K562 (cell line): ENCODE measurements at regions not wholly inside any gene's neighbourhood (a gene's known extent, or its start where the extent isn't known, plus 50 kb on each side); places are given as distances from the start of the nearest gene placed in this dataset.
"Not testable (repeated sequence)": the region's sequence is repeated elsewhere in the genome, so short reads cannot be mapped to it uniquely, and the experiment has no call there.

Source experiments
- ATAC-seq: fragments of 200-7000 bp; cut with Tn5 transposase; 3 replicates; pipeline ENCODE4 v1.9.1; 2020; ENCODE audit warnings: moderate library complexity
- BruUV-seq: library from RNA; stranded (reverse); fragments of 400-500 nt; replicated peaks from 2 replicates; lab custom pipeline; 2021; lab: Mats Ljungman, UMichigan
- CTCF ChIA-PET: fragments of 300-600 bp; formaldehyde crosslinking; extraction: SDS; loops from one replicate; lab custom pipeline; 2021; ENCODE audit warnings: low intra/inter-chr PET ratio; lab: Yijun Ruan, JAX
- POLR2A ChIA-PET: fragments of 300-600, 350-650 bp; sonication (Branson Sonifier 250); formaldehyde crosslinking; extraction: SDS; loops from one replicate; lab custom pipeline; 2021; ENCODE audit warnings: antibody characterized with exemption, inconsistent platforms; lab: Yijun Ruan, JAX
- DNase-seq, 4 experiments: peaks; one replicate each; pipeline versions ENCODE4 v3.0.0 to v3.0.0-alpha.2; 2011 to 2018; ENCODE audit warnings: low spot score in 3 of 4, mixed read lengths in 3 of 4; ENCODE audit errors: extremely low read depth in 1 of 4
- FAIRE-seq: peaks from 2 replicates; lab custom pipeline; 2011; peaks lifted over from hg19 to GRCh38; lab: Jason Lieb, UNC
- H2AFZ ChIP-seq: 2 replicates; pipeline ENCODE4 v1.6.0; 2011; ENCODE audit warnings: low read depth, low read length, control low read depth, inconsistent platforms
- H3K27ac ChIP-seq: fragments of 200-600 bp; 3 replicates; pipeline ENCODE4 v1.8.0; 2011; ENCODE audit warnings: low read depth, mild to moderate bottlenecking, control low read depth, inconsistent platforms, low read length, moderate library complexity, mixed read lengths; ENCODE audit errors: extremely low read depth
- H3K27me3 ChIP-seq, 2 experiments: fragments of 300-600 bp in 1 of 2; 2 replicates in 1 of 2; 3 replicates in 1 of 2; pipeline versions ENCODE4 v1.6.0 to v1.8.0; 2011; ENCODE audit warnings: inconsistent platforms in 2 of 2, low read length in 2 of 2, mild to moderate bottlenecking in 1 of 2, mixed read lengths in 1 of 2, moderate library complexity in 1 of 2; ENCODE audit not compliant: control insufficient read depth in 2 of 2, insufficient read depth in 2 of 2
- H3K36me3 ChIP-seq: fragments of 300-600 bp; 3 replicates; pipeline ENCODE4 v1.8.0; 2011; ENCODE audit warnings: mild to moderate bottlenecking, low read length, inconsistent platforms; ENCODE audit not compliant: control insufficient read depth, insufficient read depth
- H3K4me1 ChIP-seq, 2 experiments: fragments of 200-600 bp in 1 of 2; replicated peaks in 1 of 2; 2 replicates in 1 of 2; 3 replicates in 1 of 2; pipeline versions ENCODE4 v1.5.1 to v1.8.0; 2011; ENCODE audit warnings: inconsistent platforms in 2 of 2, low read length in 2 of 2, mild to moderate bottlenecking in 1 of 2, mixed read lengths in 1 of 2, moderate library complexity in 1 of 2; ENCODE audit not compliant: control insufficient read depth in 2 of 2, insufficient read depth in 2 of 2
- H3K4me2 ChIP-seq: 2 replicates; pipeline ENCODE4 v1.6.1; 2011; ENCODE audit warnings: low read length, control low read depth, inconsistent platforms, mixed read lengths; ENCODE audit not compliant: insufficient read depth
- H3K4me3 ChIP-seq: fragments of 200-600 bp; sonication (generic), shearing (Covaris generic); 2 replicates; pipeline ENCODE4 v1.5.1; 2016; ENCODE audit warnings: control low read depth, inconsistent platforms
- H3K79me2 ChIP-seq: fragments of 200-600 bp; 3 replicates; pipeline ENCODE4 v1.8.0; 2011; ENCODE audit warnings: low read length, inconsistent platforms; ENCODE audit not compliant: control insufficient read depth, insufficient read depth
- H3K9ac ChIP-seq, 2 experiments: 2 replicates each; pipeline versions ENCODE4 v1.6.0 to v1.6.1; 2011; ENCODE audit warnings: low read depth in 2 of 2, low read length in 2 of 2, control low read depth in 1 of 2, inconsistent platforms in 1 of 2, mild to moderate bottlenecking in 1 of 2, mixed read lengths in 1 of 2; ENCODE audit not compliant: insufficient read depth in 1 of 2
- H3K9me1 ChIP-seq: one replicate; pipeline ENCODE4 v1.6.0; 2011; ENCODE audit warnings: inconsistent platforms, mild to moderate bottlenecking, low read length, moderate library complexity; ENCODE audit not compliant: control insufficient read depth, insufficient read depth
- H3K9me3 ChIP-seq: replicated peaks from 2 replicates; pipeline ENCODE4 v1.5.1; 2011; ENCODE audit warnings: low read depth, low read length, inconsistent platforms; ENCODE audit not compliant: control insufficient read depth, insufficient read depth
- H4K20me1 ChIP-seq: replicated peaks from 2 replicates; pipeline ENCODE4 v1.6.1; 2011; ENCODE audit warnings: low read length, inconsistent platforms, mixed read lengths; ENCODE audit not compliant: control insufficient read depth, insufficient read depth
- CBFA2T3 ChIP-seq: fragments of 450-650 bp; IDR thresholded peaks from 2 replicates; pipeline ENCODE4 v1.6.1; 2017
- CXXC5 ChIP-seq: fragments of 250-450 bp; sonication (Bioruptor Pico); IDR thresholded peaks from 2 replicates; pipeline ENCODE4 v1.8.0; 2022; ENCODE audit warnings: inconsistent platforms, mild to moderate bottlenecking, moderate library complexity
- NCOR1 ChIP-seq: fragments of 450-650 bp; IDR thresholded peaks from 2 replicates; pipeline ENCODE4 v1.6.1; 2016; ENCODE audit warnings: mild to moderate bottlenecking, moderate library complexity
- NFIC ChIP-seq: fragments of 450-650 bp; IDR thresholded peaks from 2 replicates; pipeline ENCODE4 v1.6.1; 2017; ENCODE audit warnings: mild to moderate bottlenecking, inconsistent platforms
- PML ChIP-seq: IDR thresholded peaks from 2 replicates; pipeline ENCODE4 v1.6.1; 2012; ENCODE audit warnings: low read length, inconsistent platforms
- POLR2AphosphoS5 ChIP-seq: IDR thresholded peaks from 2 replicates; pipeline ENCODE4 v1.6.1; 2011; ENCODE audit warnings: mild to moderate bottlenecking, low read depth, low read length, moderate library complexity; ENCODE audit not compliant: control insufficient read depth, insufficient read depth
- POLR2H ChIP-seq: IDR thresholded peaks from 2 replicates; pipeline ENCODE4 v1.6.1; 2016; ENCODE audit warnings: missing genetic modification characterization, low read depth, mild to moderate bottlenecking, control low read depth, missing compliant biosample characterization, moderate library complexity
- PRDM10 ChIP-seq: fragments of 450-650 bp; IDR thresholded peaks from 2 replicates; pipeline ENCODE4 v1.6.1; 2018; ENCODE audit not compliant: partially characterized antibody
- RBFOX2 ChIP-seq: fragments of 200-400 bp; formaldehyde crosslinking; IDR thresholded peaks from 2 replicates; pipeline ENCODE4 v1.6.1; 2017; ENCODE audit warnings: low read depth, mild to moderate bottlenecking, low read length, moderate library complexity
- RCOR1 ChIP-seq, 2 experiments: IDR thresholded peaks; 2 replicates each; pipeline ENCODE4 v1.6.1; 2012; ENCODE audit warnings: low read depth in 2 of 2, low read length in 2 of 2, borderline replicate concordance in 1 of 2, improper control_type of control experiment in 1 of 2
- SMARCE1 ChIP-seq: fragments of 450-650 bp; IDR thresholded peaks from 2 replicates; pipeline ENCODE4 v1.7.1; 2016; ENCODE audit warnings: mild to moderate bottlenecking
- WGBS: fragments of 100-300 bp; shearing (Covaris generic); methylation state at CpG from one replicate; pipeline ENCODE4 v1.1.6; 2016; ENCODE audit warnings: low coverage, mixed read lengths; ENCODE audit not compliant: insufficient coverage; ENCODE audit errors: missing lambda C conversion rate; 5-methylcytosine and 5-hydroxymethylcytosine counted together
- in situ Hi-C: fragments of 300-500 bp; cut with MboI; formaldehyde crosslinking; loops from 4 replicates; pipeline ENCODE4 v1.15.0; 2018; ENCODE audit warnings: inconsistent platforms, mixed read lengths
- intact Hi-C: fragments of 100-400 bp; cut with micrococcal nuclease; formaldehyde crosslinking; loops from 2 replicates; pipeline ENCODE4 v1.14.2; 2022
- TF ChIP-seq, protein P1 (sequence below): fragments of 450-650 bp; IDR thresholded peaks from 2 replicates; pipeline ENCODE4 v1.6.1; 2017; ENCODE audit warnings: antibody characterized with exemption, mild to moderate bottlenecking

DNA sequence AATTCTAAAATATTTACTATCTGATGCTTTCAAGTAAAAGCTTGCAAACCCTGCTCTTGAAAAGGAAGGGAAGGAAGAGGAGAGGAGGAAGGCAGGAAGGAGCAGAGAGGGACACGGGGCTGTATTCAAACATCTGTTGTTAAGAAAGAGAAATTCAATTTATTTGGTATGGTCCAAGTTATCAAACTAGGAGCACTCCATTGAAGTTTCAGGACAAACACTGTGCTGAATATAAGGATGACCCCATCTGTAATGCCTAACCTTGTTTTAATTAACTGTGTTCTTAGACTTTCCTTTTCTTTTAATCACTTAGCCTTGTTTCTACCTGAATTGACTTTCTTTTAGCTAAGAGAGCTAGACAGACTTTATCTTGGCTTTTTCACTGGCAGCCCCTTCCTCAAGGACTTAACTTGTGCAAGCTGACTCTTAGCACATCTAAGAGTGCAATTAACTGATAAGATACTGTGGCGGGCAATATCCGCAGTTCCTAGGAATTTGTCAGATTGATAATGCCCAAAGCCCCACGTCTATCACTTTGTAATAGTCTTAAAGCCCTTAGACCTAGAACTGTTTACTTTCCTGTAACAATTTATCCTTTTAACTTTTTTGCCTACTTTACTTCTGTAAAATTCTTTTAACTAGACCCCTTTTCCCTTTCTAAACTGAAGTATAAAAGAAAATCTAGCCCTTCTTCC lies 123.2 kb upstream of the KRTAP5-11 start (continued):
- TF ChIP-seq, protein P1, sequence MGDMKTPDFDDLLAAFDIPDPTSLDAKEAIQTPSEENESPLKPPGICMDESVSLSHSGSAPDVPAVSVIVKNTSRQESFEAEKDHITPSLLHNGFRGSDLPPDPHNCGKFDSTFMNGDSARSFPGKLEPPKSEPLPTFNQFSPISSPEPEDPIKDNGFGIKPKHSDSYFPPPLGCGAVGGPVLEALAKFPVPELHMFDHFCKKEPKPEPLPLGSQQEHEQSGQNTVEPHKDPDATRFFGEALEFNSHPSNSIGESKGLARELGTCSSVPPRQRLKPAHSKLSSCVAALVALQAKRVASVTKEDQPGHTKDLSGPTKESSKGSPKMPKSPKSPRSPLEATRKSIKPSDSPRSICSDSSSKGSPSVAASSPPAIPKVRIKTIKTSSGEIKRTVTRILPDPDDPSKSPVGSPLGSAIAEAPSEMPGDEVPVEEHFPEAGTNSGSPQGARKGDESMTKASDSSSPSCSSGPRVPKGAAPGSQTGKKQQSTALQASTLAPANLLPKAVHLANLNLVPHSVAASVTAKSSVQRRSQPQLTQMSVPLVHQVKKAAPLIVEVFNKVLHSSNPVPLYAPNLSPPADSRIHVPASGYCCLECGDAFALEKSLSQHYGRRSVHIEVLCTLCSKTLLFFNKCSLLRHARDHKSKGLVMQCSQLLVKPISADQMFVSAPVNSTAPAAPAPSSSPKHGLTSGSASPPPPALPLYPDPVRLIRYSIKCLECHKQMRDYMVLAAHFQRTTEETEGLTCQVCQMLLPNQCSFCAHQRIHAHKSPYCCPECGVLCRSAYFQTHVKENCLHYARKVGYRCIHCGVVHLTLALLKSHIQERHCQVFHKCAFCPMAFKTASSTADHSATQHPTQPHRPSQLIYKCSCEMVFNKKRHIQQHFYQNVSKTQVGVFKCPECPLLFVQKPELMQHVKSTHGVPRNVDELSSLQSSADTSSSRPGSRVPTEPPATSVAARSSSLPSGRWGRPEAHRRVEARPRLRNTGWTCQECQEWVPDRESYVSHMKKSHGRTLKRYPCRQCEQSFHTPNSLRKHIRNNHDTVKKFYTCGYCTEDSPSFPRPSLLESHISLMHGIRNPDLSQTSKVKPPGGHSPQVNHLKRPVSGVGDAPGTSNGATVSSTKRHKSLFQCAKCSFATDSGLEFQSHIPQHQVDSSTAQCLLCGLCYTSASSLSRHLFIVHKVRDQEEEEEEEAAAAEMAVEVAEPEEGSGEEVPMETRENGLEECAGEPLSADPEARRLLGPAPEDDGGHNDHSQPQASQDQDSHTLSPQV, result 0 out of 2 replicates have a peak, but pooled peaks have one; percentile 21
- TF ChIP-seq POLR2AphosphoS5 (peak; percentile 26; the same call in 1 of the 2 replicates), PRDM10 (peak; percentile 59), RBFOX2 (peak; percentile 39), RCOR1 (IDR thresholded peaks at IDR 0.05; ENCODE audit: borderline replicate concordance in 1 of 2, low read depth in 2 of 2, low read length in 2 of 2) (0 out of 4 replicates have a peak, but pooled peaks of 1 of the 2 experiments have one; percentile 16), CBFA2T3 (peak; percentile 58), SMARCE1 (peak; percentile 12; the same call in 1 of the 2 replicates), CXXC5 (CRISPR knock-in tag) (0 out of 2 replicates have a peak, but pooled peaks have one; percentile 14), NCOR1 (peak; percentile 54), NFIC (peak; percentile 32), POLR2H (tag) (0 out of 2 replicates have a peak, but pooled peaks have one; percentile 41), PML (peak; percentile 68)

DNA sequence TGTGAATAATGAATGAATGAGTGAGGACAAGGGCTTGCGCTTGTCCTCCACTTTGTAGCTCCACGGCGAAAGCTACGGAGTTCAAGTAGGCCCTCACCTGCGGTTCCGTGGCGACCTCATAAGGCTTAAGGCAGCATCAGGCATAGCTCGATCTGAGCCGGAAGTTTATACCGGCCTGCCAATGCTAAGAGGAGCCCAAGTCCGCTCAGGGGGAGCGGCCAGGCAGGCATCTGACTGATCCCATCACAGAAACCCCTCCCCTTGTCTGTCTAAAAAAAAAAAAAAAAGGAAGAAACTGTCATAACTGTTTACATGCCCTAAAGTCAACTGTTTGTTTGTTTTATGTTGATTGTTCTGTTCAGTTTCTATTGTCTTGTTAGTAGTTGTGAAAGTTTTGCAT lies 124.4 kb upstream of the KRTAP5-11 start:
- H3K9me3 ChIP-seq, H3K36me3 ChIP-seq, H3K4me2 ChIP-seq, FAIRE-seq, H3K27ac ChIP-seq, H3K27me3 ChIP-seq, ATAC-seq, POLR2A ChIA-PET, intact Hi-C loops, H3K79me2 ChIP-seq, H3K4me3 ChIP-seq, DNase-seq, H3K9me1 ChIP-seq, H3K9ac ChIP-seq, BruUV-seq, in situ Hi-C loops, H4K20me1 ChIP-seq, H2AFZ ChIP-seq, CTCF ChIA-PET: not testable (repeated sequence)
- H3K4me1 ChIP-seq, result peaks cover 4 to 27% of the 10 kb centered on the region in 2 experiments; a peak in 3 of 5 replicates
- WGBS, result 42% methylated on average over 9 of the region's 12 CpGs
